Endothelial cell of umbilical vein (primary cell): ENCODE measurements at regions not wholly inside any gene's neighbourhood (a gene's known extent, or its start where the extent isn't known, plus 50 kb on each side); places are given as distances from the start of the nearest gene placed in this dataset.

ENCODE experiments used
- CTCF ChIP-seq, 2 donors: IDR thresholded peaks; 1 replicate in 1 of 2; 2 replicates in 1 of 2; pipeline ENCODE4 v1.5.1; 2011; ENCODE audit warnings: low read length in 2 of 2, mild to moderate bottlenecking in 2 of 2, moderate library complexity in 2 of 2, control low read depth in 1 of 2, inconsistent platforms in 1 of 2, low read depth in 1 of 2; ENCODE audit not compliant: insufficient read depth in 1 of 2; ENCODE audit errors: extremely low read depth in 1 of 2
- GATA2 ChIP-seq: IDR thresholded peaks from 2 replicates; pipeline ENCODE4 v1.7.0; 2011; ENCODE audit warnings: low read depth, mild to moderate bottlenecking, moderate library complexity, mixed read lengths, low read length; ENCODE audit not compliant: insufficient read length, insufficient read depth
- MYC ChIP-seq: IDR thresholded peaks from one replicate; pipeline ENCODE4 v1.6.1; 2011; ENCODE audit warnings: mild to moderate bottlenecking, low read depth, low read length

- TF ChIP-seq CTCF (IDR thresholded peaks at IDR 0.05; ENCODE audit: extremely low read depth in 1 of 2, insufficient read depth in 1 of 2, low read depth in 1 of 2, low read length in 2 of 2) (no peak), MYC (no peak), GATA2 (no peak)
These were observed 73.7 kb downstream of the TMEM212 start for GRCh38 chr3:171916888-171917287.
